HFFc6 (cell line): ENCODE measurements at regions not wholly inside any gene's neighbourhood (a gene's known extent, or its start where the extent isn't known, plus 50 kb on each side); places are given as distances from the start of the nearest gene placed in this dataset.

Experiments
- DNase-seq: peaks from one replicate; pipeline ENCODE4 v3.0.0-alpha.2; 2018
- H3K27ac Mint-ChIP-seq: 2 replicates; pipeline ENCODE4 v1.8.0; 2020; ENCODE audit warnings: mild to moderate bottlenecking, mixed read lengths
- H3K27me3 Mint-ChIP-seq: 2 replicates; pipeline ENCODE4 v1.8.0; 2021; ENCODE audit warnings: mild to moderate bottlenecking, moderate library complexity, mixed read lengths; ENCODE audit not compliant: insufficient read depth
- H3K36me3 Mint-ChIP-seq: 2 replicates; pipeline ENCODE4 v1.8.0; 2021; ENCODE audit warnings: low read depth, mixed read lengths
- H3K4me1 Mint-ChIP-seq: 2 replicates; pipeline ENCODE4 v1.8.0; 2020; ENCODE audit warnings: low read depth, mixed read lengths
- H3K4me3 Mint-ChIP-seq: 2 replicates; pipeline ENCODE4 v1.8.0; 2020; ENCODE audit warnings: mild to moderate bottlenecking, moderate library complexity, mixed read lengths
- H3K9me3 Mint-ChIP-seq: 2 replicates; pipeline ENCODE4 v1.8.0; 2020; ENCODE audit warnings: mild to moderate bottlenecking, mixed read lengths
- TF ChIP-seq, protein P1 (sequence below): fragments of 200-600 bp; sonication (generic); IDR thresholded peaks from 2 replicates; pipeline ENCODE4 v1.5.0; 2021; ENCODE audit warnings: antibody characterized with exemption, mild to moderate bottlenecking

DNA sequence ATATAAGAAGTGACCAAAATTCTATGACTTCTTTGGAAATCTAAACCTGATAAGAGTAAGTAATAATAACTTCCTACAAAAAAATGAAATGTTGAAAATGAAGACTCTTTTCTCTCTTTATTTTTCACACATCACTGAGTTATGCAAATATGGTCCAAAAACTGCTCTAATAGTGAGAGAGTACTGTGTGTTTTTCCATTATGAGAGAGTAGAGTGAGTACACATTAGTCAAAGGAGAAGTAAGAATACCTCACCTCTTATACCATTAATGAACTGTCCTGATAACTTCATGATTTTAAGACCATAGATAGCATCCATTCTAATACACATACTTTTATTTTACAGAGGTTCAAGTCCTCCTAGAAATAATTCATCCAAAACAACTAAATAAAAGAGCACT, 1310.2 kb downstream of the SI start:
- H3K27me3 Mint-ChIP-seq, result no peaks in the 10 kb centered on the region
- DNase-seq, result no peak
- H3K4me1 Mint-ChIP-seq, result no peaks in the 10 kb centered on the region
- TF ChIP-seq, protein P1, sequence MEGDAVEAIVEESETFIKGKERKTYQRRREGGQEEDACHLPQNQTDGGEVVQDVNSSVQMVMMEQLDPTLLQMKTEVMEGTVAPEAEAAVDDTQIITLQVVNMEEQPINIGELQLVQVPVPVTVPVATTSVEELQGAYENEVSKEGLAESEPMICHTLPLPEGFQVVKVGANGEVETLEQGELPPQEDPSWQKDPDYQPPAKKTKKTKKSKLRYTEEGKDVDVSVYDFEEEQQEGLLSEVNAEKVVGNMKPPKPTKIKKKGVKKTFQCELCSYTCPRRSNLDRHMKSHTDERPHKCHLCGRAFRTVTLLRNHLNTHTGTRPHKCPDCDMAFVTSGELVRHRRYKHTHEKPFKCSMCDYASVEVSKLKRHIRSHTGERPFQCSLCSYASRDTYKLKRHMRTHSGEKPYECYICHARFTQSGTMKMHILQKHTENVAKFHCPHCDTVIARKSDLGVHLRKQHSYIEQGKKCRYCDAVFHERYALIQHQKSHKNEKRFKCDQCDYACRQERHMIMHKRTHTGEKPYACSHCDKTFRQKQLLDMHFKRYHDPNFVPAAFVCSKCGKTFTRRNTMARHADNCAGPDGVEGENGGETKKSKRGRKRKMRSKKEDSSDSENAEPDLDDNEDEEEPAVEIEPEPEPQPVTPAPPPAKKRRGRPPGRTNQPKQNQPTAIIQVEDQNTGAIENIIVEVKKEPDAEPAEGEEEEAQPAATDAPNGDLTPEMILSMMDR, result no peak
- no peak overlapping the region for H3K4me3 Mint-ChIP-seq
- no peaks in the 10 kb centered on the region for H3K36me3 Mint-ChIP-seq
- no peak overlapping the region for H3K27ac Mint-ChIP-seq
- peaks cover 33% of the 10 kb centered on the region for H3K9me3 Mint-ChIP-seq

DNA sequence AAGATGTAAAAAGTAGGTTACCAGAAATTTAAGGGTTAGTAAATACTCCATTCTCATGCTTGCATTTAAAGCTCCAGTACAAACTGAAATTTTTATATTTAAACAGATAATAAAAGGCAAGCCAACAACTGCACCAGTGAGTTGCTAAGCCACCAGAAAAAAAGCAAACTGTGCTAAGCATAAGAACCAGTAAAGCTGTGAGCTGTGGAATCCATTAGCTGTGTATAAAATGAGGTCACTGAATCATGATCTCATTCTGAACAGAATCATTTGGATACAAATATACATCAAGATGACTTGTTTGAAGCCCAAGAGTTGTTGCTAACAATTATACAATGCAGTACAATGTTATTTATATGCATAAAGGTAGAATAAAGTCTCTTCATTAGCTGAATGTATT, 1312.2 kb downstream of the SI start:
- H3K4me1 Mint-ChIP-seq, result no peaks in the 10 kb centered on the region
- no peak overlapping the region for H3K27ac Mint-ChIP-seq
- no peak overlapping the region for H3K4me3 Mint-ChIP-seq
- TF ChIP-seq, protein P1, result no peak
- no peaks in the 10 kb centered on the region for H3K27me3 Mint-ChIP-seq
- DNase-seq, result no peak
- H3K36me3 Mint-ChIP-seq, result no peaks in the 10 kb centered on the region
- peaks cover 21% of the 10 kb centered on the region for H3K9me3 Mint-ChIP-seq

DNA sequence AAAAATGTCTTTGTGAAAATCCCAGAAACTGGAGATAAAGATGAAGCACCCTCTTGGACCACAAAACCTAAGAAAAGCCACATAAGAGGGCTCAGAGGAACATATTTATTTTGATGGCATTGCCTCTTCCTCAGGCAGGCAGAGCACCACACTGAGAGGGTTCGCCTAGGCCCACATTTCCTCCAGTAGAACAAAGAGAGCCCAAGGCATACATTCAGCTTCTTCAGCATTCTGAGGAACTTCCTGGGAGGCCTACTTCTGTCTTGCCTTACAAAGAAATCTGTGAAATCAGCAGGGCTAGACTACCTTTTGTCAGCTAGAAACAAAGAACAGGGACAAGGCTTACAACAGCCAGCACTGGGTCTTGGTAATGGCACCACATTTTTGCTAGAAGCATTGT, 1325.3 kb downstream of the SI start:
- no peak for DNase-seq
- TF ChIP-seq, protein P1, result no peak
- no peaks in the 10 kb centered on the region; the same call in none of the 2 replicates for H3K27me3 Mint-ChIP-seq
- H3K36me3 Mint-ChIP-seq, result no peaks in the 10 kb centered on the region; the same call in 1 of the 2 replicates
- no peak overlapping the region for H3K27ac Mint-ChIP-seq
- H3K4me1 Mint-ChIP-seq, result no peaks in the 10 kb centered on the region
- H3K9me3 Mint-ChIP-seq, result peaks cover 61% of the 10 kb centered on the region
- H3K4me3 Mint-ChIP-seq, result no peak overlapping the region

DNA sequence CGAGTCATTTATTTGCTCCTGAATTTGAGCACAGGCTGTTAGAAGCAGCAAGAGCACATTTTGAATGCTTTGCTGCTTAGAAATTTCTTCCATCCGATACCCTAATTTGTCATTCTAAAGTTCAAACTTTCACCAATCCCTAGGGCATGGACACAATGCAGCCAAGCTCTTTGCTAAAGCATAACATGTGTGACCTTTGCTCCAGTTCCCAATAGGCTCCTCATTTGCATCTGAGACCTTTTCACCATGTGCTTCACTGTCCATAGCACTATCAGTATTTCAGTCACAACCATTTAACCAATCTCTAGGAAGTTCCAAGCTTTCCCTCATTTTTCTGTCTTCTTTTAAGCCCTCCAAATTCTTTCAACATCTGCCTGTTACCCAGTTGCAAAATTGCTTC, 1333.1 kb downstream of the SI start:
- Mint-ChIP-seq H3K27me3 (no peaks in the 10 kb centered on the region; the same call in 1 of the 2 replicates), H3K4me1 (no peaks in the 10 kb centered on the region), H3K9me3 (peaks cover 36% of the 10 kb centered on the region), H3K4me3 (no peak overlapping the region), H3K36me3 (0 out of 2 replicates have a peak, but pooled peaks cover 8% of the 10 kb centered on the region), H3K27ac (no peak overlapping the region)
- no peak for DNase-seq
- TF ChIP-seq, protein P1, result no peak

DNA sequence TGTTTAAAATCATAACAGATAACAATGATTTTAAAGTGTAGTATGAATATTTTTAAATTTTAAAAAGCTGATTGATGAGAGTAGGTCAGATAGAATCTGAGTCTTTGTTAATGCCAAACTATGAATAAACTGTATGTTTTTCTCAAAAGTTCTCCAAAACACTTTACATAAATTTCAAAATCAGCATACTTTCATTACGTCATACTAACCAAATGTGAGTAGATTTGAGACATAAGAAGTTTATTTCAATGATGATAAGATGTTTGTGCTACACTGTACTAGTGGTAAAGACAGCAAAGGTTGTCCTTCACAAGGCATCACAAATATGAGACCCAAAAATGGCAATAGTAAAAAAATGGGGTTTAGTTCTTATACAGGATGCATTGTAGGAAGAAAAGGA, 1342.9 kb downstream of the SI start:
- no peaks in the 10 kb centered on the region for H3K4me1 Mint-ChIP-seq
- H3K4me3 Mint-ChIP-seq, result no peak overlapping the region
- H3K27me3 Mint-ChIP-seq, result no peaks in the 10 kb centered on the region
- DNase-seq, result no peak
- TF ChIP-seq, protein P1, result no peak
- peaks cover 24% of the 10 kb centered on the region for H3K9me3 Mint-ChIP-seq
- no peak overlapping the region for H3K27ac Mint-ChIP-seq
- no peaks in the 10 kb centered on the region for H3K36me3 Mint-ChIP-seq

DNA sequence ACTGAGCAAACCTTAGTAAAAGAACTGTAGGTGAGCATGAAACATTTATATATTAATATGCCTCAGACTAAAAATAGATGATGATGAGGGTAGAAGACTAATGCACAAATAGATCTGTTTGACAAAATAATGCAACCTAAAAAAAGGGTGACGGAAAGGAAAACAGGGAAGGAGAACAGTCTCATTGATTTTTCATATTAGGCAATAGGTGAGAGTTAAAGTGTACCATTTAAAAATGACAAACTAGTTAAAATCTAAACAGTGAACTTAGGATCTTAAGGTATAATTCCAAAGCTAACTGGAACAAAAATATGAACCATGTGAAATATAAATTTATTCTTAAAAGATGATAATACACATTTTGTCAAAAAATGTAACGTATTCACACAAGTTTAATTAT, 1347.6 kb downstream of the SI start:
- Mint-ChIP-seq H3K4me3 (no peak overlapping the region), H3K9me3 (peaks cover 23% of the 10 kb centered on the region), H3K27me3 (no peaks in the 10 kb centered on the region), H3K27ac (no peak overlapping the region), H3K4me1 (no peaks in the 10 kb centered on the region), H3K36me3 (no peaks in the 10 kb centered on the region)
- TF ChIP-seq, protein P1, result no peak
- DNase-seq, result no peak
